Omental fat pad (tissue), 3 donors: ENCODE measurements at regions not wholly inside any gene's neighbourhood (a gene's known extent, or its start where the extent isn't known, plus 50 kb on each side); places are given as distances from the start of the nearest gene placed in this dataset.

Experiments
- ATAC-seq: fragments of 150-250 bp; one replicate; pipeline ENCODE4 v1.9.1; 2016; ENCODE audit warnings: mild to moderate bottlenecking, moderate library complexity; ENCODE audit not compliant: low FRiP score
- DNase-seq: peaks from one replicate; pipeline ENCODE4 v3.0.0-alpha.2; 2019; ENCODE audit warnings: low spot score
- CTCF ChIP-seq, 3 donors: fragments of 450-650 bp; IDR thresholded peaks; one replicate each; pipeline ENCODE4 v1.5.1; 2016 to 2017; ENCODE audit warnings: antibody characterized with exemption in 3 of 3, mild to moderate bottlenecking in 3 of 3, moderate library complexity in 2 of 3

- DNase-seq (no peak), ATAC-seq (no peak)
- TF ChIP-seq CTCF (IDR thresholded peaks at IDR 0.05) = no peak
Observed at GRCh38 chr17:77597418-77598240, 360.9 kb upstream of the TNRC6C start.

- DNase-seq (no peak), ATAC-seq (no peak)
- no peak for TF ChIP-seq CTCF (IDR thresholded peaks at IDR 0.05)
Observed at GRCh38 chr17:77598241-77598620, 360.3 kb upstream of the TNRC6C start.

- ATAC-seq = no peak
- DNase-seq = no peak
- no peak for TF ChIP-seq CTCF (IDR thresholded peaks at IDR 0.05)
Observed at GRCh38 chr17:77599699-77600098, 358.8 kb upstream of the TNRC6C start.

- no peak for TF ChIP-seq CTCF (IDR thresholded peaks at IDR 0.05)
- ATAC-seq = no peak
- DNase-seq = no peak
Observed at GRCh38 chr17:77600346-77600745, 358.2 kb upstream of the TNRC6C start.

DNA sequence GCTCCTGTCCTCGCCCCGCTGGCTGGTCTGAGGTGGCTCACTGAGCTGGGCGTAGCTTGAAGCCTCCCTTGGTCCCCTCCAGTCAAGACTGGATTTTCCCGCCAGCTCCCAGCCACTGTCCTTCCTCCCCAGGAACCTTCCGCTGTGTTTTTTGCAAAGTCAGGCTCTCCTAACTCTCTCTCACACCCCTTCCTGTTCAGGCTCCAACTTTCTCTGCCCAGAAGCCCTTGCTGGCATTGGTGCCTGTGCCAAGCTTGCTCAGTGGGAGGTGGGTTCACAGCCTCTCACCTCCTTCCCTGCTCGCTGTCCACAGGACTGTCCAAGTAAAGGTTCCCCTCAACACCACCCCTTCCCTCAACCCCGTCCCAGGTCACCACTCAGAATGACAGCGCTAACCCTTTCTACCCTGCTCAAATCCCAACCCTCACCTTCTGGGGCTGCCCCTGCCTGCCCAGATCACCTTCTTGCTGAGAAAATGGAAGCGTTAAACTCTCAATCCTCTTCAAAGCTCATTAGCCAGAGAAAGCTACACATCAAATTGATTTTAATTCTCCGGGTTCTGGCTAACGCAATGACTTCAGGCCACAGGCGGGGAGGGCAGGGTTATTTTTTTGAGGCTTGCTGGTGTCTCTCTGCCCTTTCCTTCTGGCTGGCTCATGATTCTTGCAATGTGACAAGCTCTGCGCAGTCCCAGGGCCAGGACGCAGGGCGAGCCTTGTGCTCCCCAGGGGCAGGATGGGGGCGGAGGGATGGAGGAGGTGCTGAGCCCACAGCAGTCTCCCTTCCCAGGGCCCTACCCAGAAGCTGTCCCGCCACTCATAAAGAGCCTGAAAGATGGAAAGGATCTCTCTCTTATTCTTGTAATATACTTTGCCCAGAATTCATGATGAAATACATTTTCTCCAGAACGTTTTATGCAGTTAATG, 357.2 kb upstream of the TNRC6C start:
- DNase-seq = no peak
- TF ChIP-seq CTCF (IDR thresholded peaks at IDR 0.05) = no peak
- no peak for ATAC-seq

DNA sequence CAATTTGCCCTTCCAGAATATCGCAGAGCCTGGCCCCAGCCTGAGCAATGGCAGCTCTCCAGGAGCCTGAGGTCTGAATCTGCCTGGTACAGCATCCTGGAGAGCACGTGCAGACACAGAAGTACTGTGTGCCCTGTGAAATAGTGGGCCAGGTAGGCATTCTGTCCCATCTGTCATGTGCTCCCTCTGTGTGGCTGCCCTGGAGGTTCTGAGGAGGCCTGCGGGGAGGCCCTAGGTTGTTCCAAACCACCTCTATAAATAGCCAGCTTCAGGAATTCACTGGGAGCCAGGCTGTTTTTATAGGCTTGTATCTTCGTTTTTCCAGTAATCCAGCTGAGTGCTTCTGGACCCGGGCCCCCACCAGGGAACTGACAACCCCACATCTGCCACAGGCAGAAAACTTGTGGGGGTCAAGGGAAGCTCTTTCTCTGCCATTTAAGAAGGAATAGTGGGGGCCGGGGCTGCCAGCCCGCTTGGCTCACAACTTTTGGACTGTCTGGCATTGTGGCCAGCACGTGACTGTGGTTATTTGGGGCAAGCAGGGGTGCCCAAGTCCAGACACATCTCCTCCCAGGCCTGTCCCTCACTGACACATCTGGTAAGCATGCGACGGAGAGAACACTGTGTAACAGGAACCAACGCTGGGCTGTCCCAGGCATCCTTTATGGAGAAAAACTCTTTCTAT, 356.3 kb upstream of the TNRC6C start:
- no peak for TF ChIP-seq CTCF (IDR thresholded peaks at IDR 0.05)
- ATAC-seq = no peak
- DNase-seq = no peak
